ENCODE measurements at regions not wholly inside any gene's neighbourhood (a gene's known extent, or its start where the extent isn't known, plus 50 kb on each side); places are given as distances from the start of the nearest gene placed in this dataset.

DNA sequence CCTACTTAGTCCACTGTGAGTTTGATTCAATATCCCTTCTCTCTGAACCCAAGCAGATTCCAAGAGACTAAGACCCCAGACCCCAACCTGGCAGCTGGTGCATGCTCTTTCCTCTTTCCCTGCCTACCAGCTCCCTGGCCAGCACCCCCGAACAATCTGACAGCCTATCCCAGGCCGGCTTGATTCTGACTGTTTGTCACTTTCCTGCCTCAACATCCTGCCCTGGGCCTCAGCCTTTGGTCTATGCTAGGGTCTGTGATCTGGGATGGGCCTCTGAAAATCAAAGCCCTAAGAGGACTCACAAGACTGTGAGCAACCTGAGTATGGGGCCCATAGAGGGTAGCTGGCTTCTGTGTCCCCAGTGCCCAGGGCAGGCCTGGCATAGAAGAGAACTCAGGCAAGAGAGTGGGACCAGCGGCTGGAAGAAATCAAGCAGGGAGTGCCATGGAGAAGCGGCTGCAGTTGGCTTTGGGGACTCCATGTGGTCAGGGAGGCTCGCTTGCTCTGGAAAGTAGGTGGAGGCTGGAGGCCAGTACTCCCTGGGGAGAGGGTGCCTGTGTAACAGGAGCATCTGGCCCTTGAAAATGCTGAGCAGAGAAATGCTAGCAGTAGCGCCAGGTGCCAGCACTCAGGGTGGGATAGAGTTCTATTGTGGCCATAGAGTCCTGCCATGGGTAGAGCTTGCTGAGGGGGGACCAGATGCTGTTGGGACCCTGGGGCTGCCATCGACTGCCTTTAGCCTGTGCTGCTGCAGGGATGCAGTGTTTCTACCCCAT lies 343.9 kb downstream of the DYSF start:
- H3K36me3 Mint-ChIP-seq, result no peaks in the 10 kb centered on the region
- no peak overlapping the region for H3K4me3 Mint-ChIP-seq
- H3K4me1 Mint-ChIP-seq, result no peaks in the 10 kb centered on the region
- H3K9me3 Mint-ChIP-seq, result peaks cover 0 to 1% (median 0%) of the 10 kb centered on the region in 6 donors
- H3K27ac Mint-ChIP-seq, result no peak overlapping the region
- peaks cover 0 to 5% (median 2%) of the 10 kb centered on the region in 3 donors for H3K27me3 Mint-ChIP-seq (ENCODE audit: low read depth in 3 of 3)
- no peak for DNase-seq

DNA sequence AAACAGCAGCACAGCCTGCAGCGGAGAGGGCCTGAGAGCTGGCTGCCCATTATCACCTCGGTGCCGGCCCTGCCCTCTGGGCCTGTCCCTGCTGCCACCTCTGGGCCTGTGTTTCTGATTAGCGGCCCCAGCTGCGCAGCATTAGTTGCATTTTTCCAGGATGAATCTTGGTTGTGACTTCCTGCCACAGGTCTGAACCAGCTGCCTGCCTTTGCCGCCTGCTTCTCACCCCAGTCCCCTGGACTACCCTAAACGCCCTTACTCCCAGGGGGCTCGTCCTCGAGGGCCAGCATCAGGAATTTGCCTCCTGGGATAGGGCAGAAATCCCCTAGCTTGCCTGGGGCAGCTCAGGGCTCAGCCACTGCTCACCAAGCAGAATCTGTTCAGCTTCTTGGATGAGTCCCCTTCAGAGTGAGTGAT lies 342.8 kb downstream of the DYSF start:
- Mint-ChIP-seq H3K27ac (no peak overlapping the region), H3K4me1 (no peaks in the 10 kb centered on the region), H3K27me3 (ENCODE audit: low read depth in 3 of 3) (peaks cover 0 to 3% (median 2%) of the 10 kb centered on the region in 3 donors), H3K4me3 (no peak overlapping the region), H3K9me3 (peaks cover 0 to 1% (median 0%) of the 10 kb centered on the region in 6 donors), H3K36me3 (no peaks in the 10 kb centered on the region)
- no peak for DNase-seq

DNA sequence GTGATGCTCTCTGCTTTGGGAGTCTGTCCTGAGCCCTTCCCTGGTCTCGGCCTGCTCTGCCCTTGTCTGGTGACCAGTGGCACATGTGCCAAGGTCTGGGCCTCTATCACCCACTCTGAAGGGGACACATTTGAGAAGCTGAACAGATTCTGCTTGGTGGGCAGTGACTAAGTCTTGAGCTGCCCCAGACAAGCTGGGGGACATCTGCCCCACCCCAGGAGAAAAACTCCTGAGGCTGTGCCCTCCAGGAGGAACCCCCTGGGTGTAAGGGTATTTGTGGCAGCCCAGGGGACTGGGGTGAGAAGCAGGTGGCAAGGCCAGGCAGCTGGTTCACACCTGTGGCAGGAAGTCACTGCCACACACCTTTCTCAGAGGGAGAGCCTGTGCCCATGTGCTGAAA lies 342.1 kb downstream of the DYSF start:
- Mint-ChIP-seq H3K9me3 (peaks cover 0 to 1% (median 0%) of the 10 kb centered on the region in 6 donors), H3K27ac (no peak overlapping the region), H3K4me3 (no peak overlapping the region), H3K4me1 (no peaks in the 10 kb centered on the region), H3K27me3 (ENCODE audit: low read depth in 3 of 3) (peaks cover 0 to 2% (median 0%) of the 10 kb centered on the region in 3 donors), H3K36me3 (no peaks in the 10 kb centered on the region)
- DNase-seq, result no peak

DNA sequence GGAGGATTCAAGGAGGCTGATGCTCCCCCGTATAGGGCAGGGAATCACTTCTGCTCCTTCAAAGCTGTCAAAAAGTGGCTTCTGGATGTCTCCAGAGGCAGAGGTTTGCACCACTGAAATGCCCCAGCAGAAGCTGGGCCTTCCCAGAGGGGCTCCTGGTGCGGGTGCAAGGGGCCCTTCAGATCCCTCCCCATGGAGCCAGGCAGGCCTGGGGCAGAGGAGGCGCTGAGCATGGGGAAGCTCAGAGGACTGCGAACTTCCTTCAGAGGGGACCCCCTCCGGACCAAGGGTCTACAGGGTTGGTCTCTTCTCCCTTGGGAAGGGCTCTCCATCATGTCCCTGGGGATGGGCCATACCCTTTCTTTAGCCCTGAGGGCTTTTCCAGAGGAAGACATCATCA lies 341.2 kb downstream of the DYSF start:
- Mint-ChIP-seq H3K9me3 (no peaks in the 10 kb centered on the region), H3K27ac (no peak overlapping the region), H3K27me3 (ENCODE audit: low read depth in 3 of 3) (no peaks in the 10 kb centered on the region), H3K36me3 (no peaks in the 10 kb centered on the region), H3K4me3 (no peak overlapping the region), H3K4me1 (no peaks in the 10 kb centered on the region)
- no peak for DNase-seq

DNA sequence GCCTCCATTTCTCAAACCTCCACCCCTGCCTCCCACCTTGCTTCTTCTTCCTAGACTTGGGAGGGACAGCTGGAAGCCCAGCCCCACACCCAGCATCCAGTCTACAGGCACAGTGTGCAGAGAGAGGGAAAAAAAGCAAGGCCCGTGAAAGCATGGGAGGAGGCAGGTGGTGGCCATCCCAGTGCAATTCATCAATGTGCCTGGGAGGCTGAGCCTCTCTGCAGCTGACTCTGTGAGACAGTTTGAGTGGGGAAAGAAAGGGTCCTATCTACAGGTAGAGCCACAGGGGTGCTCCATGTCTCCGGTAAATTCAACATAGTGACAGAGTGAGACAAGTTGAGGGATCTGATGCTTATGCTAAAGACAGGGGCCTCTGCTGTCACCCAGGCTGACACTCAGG lies 340.6 kb downstream of the DYSF start:
- H3K4me3 Mint-ChIP-seq, result no peak overlapping the region
- no peaks in the 10 kb centered on the region for H3K9me3 Mint-ChIP-seq
- no peak for DNase-seq
- H3K27me3 Mint-ChIP-seq (ENCODE audit: low read depth in 3 of 3), result peaks cover 0 to under 1% (median 0%) of the 10 kb centered on the region in 3 donors
- no peaks in the 10 kb centered on the region for H3K36me3 Mint-ChIP-seq
- H3K27ac Mint-ChIP-seq, result no peak overlapping the region
- H3K4me1 Mint-ChIP-seq, result no peaks in the 10 kb centered on the region

DNA sequence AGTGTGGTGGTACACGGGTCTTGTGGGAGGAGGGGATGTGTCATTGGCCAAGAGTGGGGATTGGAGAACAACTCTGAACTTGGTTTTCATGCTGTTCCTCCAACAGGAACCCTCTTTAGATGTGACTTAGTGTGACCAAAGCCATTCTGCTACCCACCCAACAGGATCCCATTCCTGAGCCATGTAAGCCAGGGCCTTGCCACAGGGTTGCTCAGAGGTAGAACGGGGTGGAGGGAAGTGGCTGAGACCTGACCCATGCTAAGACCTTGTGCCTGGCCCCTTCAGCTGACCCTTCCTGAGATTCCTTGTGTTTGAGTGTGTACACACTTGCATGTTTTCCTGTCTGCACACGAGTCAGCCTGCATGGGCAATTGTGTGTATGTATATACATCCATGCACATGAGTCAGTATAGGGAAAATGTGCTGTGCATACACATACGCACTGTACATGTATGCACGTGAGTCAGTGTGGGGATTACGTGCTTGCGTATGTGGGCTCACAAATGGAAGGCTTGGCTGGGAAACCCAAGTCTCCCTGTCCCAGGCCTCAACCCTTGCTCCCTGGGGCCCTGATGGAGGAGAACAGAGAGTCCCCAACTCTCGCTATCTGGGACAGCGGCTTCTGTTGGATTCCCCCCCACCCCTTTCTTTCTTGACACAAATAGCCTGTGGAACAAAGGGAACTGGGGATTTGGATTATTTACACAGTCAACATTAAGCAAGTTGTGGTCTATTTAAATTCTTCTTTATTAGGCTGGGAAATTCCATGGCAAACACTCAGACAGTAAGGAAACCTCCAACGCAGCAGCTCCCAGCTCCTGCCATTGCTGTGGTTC lies 339.8 kb downstream of the DYSF start:
- Mint-ChIP-seq H3K27me3 (ENCODE audit: low read depth in 3 of 3) (peaks cover 0 to 3% (median 0%) of the 10 kb centered on the region in 3 donors), H3K4me1 (no peaks in the 10 kb centered on the region), H3K9me3 (no peaks in the 10 kb centered on the region), H3K36me3 (no peaks in the 10 kb centered on the region), H3K27ac (no peak overlapping the region), H3K4me3 (no peak overlapping the region)
- no peak for DNase-seq

DNA sequence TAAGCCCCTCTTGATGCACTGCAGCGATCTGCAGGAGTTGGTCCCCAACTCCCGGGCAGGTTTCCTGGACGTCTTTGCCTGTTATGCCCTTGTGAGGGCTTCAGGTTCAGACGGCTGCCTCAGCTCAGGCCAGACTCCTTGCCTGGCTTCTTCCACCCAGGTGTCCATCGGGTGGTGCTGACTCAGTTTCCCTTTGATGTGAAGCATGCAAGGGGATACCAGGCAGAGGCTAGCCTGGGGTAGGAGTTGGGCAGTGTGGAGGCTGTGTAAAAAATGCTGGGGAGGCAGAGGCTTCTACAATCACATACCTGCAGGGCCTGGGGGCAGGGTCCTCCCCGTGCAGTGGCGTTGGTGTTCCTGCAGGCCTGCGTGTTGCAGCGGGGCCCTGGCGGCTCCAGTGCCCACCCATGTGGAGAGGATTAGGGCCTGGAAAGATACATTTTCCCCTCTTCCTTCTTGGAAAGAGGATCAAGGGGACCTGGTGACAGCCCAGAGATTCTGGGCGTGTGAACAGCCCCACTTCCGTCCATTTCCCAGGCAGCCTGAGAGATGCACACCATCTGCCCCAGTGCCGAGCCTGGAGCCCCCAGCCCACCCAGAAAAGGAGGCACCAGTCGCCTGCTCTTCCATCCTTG lies 338.3 kb downstream of the DYSF start:
- Mint-ChIP-seq H3K4me1 (no peaks in the 10 kb centered on the region), H3K9me3 (no peaks in the 10 kb centered on the region), H3K27ac (no peak overlapping the region), H3K36me3 (no peaks in the 10 kb centered on the region), H3K27me3 (ENCODE audit: low read depth in 3 of 3) (peaks cover 0 to 3% (median 0%) of the 10 kb centered on the region in 3 donors), H3K4me3 (no peak overlapping the region)
- DNase-seq, result no peak

DNA sequence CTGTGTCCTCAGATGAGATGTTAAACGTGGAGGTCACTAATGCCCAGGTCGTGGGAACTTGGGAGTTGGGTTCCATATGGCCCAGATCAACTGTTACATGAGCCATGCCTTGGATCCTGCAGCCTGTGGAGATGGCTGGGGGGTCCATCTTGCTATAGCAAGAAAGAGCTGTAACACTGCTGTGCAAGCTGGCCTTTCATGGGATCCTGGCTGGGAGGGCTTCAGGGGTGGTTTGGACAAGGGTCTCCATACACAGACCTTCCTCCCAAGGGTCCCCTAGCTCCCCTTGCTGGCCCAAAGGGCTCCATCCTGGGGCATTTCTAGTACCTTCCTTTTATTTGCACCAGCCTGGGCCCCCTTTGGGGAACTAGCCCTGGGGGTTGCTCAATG lies 337.7 kb downstream of the DYSF start:
- Mint-ChIP-seq H3K27ac (no peak overlapping the region), H3K36me3 (no peaks in the 10 kb centered on the region), H3K27me3 (ENCODE audit: low read depth in 3 of 3) (peaks cover 0 to 3% (median 0%) of the 10 kb centered on the region in 3 donors), H3K4me3 (no peak overlapping the region), H3K4me1 (no peaks in the 10 kb centered on the region), H3K9me3 (no peaks in the 10 kb centered on the region)
- no peak for DNase-seq

DNA sequence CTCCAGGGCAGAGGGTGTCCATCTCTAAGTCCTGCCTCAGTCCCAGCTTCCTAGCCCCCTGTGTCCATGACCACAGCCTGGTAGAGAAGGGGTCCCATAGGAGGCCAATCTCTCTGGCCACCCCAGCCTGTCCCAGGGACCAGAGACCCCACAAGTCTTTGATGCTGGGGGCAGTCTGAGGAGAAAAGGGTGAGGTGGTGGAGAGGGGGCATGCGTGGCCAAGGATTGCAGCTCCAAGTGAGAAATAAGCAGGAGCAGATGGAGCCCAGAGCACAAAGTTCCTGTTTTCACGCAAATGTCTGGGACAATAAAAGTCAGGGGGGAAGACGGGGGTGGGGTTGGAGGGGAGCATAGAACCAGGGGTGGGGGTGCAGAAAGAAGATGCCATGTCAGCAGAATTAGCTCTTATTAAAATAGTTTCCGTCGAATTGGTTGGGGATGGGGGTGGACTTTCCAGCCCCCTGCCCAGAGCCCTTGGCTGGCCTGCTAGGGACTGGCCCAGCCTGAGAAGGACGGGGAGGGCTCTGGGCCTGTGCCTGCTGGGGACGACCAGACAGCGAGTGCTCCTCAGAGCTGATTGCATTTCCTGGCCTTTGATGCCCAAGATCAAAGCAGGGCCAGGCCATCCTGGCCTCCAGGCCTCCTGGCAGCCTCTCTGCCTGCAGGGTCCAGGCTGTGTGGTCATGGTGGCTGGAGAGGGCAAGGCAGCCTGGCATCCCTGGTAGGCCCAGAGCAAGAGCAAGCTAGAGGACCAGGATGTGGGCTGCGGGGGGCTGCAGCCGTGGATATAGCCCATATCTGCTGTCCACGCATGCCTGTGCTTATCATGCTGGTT lies 337.1 kb downstream of the DYSF start:
- no peak for DNase-seq
- H3K4me3 Mint-ChIP-seq, result no peak overlapping the region
- no peaks in the 10 kb centered on the region for H3K9me3 Mint-ChIP-seq
- no peaks in the 10 kb centered on the region for H3K4me1 Mint-ChIP-seq
- no peaks in the 10 kb centered on the region for H3K36me3 Mint-ChIP-seq
- H3K27ac Mint-ChIP-seq, result no peak overlapping the region
- H3K27me3 Mint-ChIP-seq (ENCODE audit: low read depth in 3 of 3), result peaks cover 0 to 3% (median 0%) of the 10 kb centered on the region in 3 donors

DNA sequence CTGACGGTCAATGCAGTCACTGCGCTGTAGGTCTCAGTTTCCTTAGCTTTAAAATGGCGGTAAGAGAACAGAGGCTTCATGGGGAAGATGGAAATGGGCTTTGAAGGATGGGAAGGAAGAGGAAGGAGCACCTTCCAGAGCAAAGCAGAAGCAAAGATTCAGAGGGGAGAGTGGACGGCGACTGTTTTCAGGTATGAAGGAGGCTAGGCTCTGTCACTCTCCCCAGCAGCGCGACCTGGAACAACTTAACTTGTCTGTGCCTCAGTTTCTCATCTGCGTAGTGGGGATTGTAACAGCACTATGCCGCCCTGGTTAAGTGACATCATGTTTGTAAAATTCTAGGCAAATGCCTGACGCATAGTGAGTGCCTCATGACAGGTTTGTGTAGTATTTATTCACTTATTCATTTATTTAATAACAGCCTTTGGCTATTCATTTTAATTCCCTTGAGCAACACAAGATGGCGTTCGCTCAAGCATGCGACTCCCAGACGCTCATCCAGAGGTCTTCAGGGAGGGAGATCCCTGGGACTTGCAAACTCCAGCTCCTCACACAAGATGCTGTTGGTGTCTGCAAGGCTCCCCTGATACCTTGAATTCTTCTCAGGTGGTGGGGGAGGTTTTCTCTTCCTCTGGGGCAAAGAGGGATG lies 336.3 kb downstream of the DYSF start:
- Mint-ChIP-seq H3K27me3 (ENCODE audit: low read depth in 3 of 3) (peaks cover 0 to 3% (median 0%) of the 10 kb centered on the region in 3 donors), H3K9me3 (no peaks in the 10 kb centered on the region), H3K27ac (no peak overlapping the region), H3K4me1 (no peaks in the 10 kb centered on the region), H3K36me3 (no peaks in the 10 kb centered on the region), H3K4me3 (no peak overlapping the region)
- no peak for DNase-seq

DNA sequence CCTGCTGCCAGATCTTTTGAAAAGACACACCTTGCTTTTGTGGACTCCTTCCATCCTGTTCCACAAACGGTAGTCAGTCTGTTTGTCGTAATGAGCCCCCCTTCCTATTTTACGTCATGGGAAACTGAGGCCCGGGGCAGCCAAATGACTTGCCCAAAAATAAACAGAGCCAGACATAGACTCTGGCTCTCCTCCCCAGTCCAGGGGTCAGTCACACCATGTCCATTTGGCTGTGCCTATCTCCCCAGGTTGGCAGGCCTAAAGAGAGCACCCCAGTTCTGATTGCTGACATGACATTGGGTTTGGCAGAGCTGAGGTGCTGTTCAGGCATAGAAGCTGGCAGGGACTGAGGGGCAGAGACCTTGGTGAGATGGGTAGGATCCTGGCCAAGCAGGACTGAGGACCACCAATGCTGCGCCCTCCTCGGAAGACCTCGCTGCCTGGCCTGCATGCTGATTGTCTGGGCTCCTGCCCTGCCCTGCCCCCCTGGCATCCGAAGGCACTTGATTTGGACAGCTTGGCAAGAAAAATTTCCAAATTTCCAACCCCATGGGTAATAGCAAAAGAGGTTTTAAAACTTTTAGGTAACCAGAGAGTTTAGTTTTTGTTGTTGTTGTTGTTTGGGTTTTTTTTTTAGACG lies 335.4 kb downstream of the DYSF start:
- no peak for DNase-seq
- H3K4me1 Mint-ChIP-seq, result no peaks in the 10 kb centered on the region
- peaks cover 0 to 3% (median 0%) of the 10 kb centered on the region in 3 donors for H3K27me3 Mint-ChIP-seq (ENCODE audit: low read depth in 3 of 3)
- no peaks in the 10 kb centered on the region for H3K36me3 Mint-ChIP-seq
- H3K4me3 Mint-ChIP-seq, result no peak overlapping the region
- H3K9me3 Mint-ChIP-seq, result no peaks in the 10 kb centered on the region
- H3K27ac Mint-ChIP-seq, result no peak overlapping the region

DNA sequence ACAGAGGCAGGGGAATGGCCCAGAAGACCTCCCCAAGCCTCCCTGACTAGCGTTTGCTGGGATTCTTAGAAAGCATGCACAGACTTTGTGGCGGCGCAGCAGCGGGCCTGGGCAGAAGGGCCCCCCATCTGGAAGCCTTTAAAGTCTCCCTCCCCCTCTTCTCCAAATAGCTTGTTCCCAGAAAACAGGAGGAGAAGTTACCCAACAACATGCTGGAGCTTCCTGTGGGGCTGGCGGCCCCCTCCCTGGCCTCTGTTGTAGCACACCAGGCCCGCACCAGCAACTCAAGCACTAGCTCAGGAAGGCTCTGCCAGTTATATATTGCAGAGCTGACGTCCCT lies 334.8 kb downstream of the DYSF start:
- Mint-ChIP-seq H3K9me3 (no peaks in the 10 kb centered on the region), H3K27ac (no peak overlapping the region), H3K27me3 (ENCODE audit: low read depth in 3 of 3) (peaks cover 0 to 6% (median 0%) of the 10 kb centered on the region in 3 donors), H3K36me3 (no peaks in the 10 kb centered on the region), H3K4me3 (no peak overlapping the region), H3K4me1 (no peaks in the 10 kb centered on the region)
- no peak for DNase-seq
